VCaP (cell line): ENCODE measurements at regions not wholly inside any gene's neighbourhood (a gene's known extent, or its start where the extent isn't known, plus 50 kb on each side); places are given as distances from the start of the nearest gene placed in this dataset.

Source experiments
- H3K27ac ChIP-seq: fragments of 450-650 bp; 2 replicates; pipeline ENCODE4 v1.5.1; 2017
- TF ChIP-seq, protein P1 (sequence below): fragments of 450-650 bp; conservative IDR thresholded peaks from 2 replicates; pipeline ENCODE4 v1.5.1; 2017; ENCODE audit warnings: mild to moderate bottlenecking, moderate library complexity

DNA sequence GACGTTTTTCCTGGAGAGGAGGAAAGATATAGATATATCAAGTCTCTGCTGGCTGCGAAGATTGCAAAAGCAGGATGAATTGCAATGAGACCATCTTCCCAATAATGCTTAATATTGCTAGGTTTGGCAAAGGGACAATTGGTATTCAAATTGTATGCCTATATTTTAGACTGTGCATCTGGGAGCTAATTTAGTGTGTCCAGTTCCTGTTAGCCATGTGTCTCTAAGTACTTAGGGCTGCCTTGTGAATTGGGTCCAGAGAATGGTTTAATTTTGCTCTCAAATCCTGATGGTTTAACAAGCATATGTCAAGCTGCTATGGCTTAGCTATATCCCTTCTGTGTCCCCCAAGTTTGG lies 97.6 kb upstream of the ZNF366 start:
- no peak overlapping the region for H3K27ac ChIP-seq
- TF ChIP-seq, protein P1, sequence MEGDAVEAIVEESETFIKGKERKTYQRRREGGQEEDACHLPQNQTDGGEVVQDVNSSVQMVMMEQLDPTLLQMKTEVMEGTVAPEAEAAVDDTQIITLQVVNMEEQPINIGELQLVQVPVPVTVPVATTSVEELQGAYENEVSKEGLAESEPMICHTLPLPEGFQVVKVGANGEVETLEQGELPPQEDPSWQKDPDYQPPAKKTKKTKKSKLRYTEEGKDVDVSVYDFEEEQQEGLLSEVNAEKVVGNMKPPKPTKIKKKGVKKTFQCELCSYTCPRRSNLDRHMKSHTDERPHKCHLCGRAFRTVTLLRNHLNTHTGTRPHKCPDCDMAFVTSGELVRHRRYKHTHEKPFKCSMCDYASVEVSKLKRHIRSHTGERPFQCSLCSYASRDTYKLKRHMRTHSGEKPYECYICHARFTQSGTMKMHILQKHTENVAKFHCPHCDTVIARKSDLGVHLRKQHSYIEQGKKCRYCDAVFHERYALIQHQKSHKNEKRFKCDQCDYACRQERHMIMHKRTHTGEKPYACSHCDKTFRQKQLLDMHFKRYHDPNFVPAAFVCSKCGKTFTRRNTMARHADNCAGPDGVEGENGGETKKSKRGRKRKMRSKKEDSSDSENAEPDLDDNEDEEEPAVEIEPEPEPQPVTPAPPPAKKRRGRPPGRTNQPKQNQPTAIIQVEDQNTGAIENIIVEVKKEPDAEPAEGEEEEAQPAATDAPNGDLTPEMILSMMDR = no peak

DNA sequence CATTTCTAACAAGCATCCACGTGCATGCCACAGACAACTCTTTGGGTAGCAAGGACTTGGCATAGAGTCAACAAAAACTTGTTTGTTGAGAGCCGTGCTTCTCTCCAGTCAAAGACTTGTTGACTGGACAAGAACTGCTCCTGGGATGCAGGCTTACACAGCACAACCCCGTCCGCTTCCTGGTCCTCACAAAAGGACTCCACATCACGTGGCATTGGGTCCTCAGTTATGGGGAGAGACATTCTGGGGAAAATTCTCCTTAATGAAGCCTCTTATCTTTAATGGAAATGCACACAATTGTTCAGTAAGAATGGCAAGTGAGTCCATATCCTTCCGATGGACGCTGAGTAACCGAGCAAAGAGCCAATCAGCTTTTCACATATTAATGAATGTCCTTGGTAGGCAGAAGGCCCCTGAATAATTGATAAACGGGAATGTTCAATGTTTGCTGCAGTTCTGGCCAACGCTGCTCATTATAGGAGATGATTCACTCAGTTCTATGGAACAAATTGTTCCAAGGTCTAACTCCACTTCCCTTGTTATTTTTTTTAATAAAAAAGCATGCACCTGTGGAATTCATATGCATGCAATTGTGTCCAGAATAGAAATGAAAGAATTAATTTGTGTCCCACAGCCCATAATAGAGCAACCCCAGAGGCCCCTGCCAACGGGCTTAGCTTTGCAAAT lies 97.0 kb upstream of the ZNF366 start:
- TF ChIP-seq, protein P1 = no peak
- no peak overlapping the region for H3K27ac ChIP-seq

DNA sequence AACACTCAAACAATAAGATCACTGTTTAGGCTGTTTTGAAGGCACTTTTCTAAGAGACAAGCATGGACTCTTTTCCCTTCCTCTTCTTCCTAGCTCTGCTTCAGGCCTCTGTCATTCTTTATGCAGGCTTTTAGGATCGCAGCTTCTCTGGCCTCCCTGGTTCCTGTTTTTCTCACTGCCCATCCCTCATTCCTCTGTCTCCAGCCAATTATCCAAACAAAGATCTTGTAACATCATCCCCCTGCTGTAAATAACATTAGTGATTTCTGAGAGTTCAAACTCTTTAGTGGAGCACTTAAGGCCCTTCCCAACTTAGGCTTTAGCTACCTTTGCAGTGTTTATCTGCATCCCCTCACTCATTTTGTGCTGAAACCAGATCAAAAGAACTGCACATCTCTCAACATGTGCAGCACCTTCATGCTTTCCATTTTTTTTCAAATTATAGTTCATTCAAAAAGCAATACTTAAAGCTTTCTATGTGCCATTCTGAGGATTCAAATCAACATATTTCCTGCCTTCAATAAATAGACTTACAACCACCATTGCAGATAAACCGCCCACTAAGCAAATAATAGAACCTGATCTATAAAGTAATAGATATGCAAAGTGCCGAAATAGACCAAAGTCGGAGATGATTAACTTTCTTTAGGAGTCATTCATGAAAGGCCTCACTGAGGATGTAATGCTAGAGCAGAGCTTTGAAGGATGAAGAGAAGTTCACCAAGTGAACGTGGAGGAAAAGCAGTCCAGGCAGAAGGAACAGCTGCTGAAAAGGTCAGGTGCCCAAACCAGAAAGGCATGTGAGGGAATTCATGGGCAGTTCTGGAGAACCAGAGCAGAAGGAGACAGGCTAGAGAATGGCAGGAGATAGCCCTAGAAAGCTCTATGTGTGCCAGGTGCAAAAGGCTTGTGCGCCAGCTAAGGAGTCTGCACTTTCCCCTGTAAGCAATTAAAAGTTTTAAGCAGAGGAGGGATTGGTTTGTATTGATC lies 95.8 kb upstream of the ZNF366 start:
- H3K27ac ChIP-seq = no peak overlapping the region

DNA sequence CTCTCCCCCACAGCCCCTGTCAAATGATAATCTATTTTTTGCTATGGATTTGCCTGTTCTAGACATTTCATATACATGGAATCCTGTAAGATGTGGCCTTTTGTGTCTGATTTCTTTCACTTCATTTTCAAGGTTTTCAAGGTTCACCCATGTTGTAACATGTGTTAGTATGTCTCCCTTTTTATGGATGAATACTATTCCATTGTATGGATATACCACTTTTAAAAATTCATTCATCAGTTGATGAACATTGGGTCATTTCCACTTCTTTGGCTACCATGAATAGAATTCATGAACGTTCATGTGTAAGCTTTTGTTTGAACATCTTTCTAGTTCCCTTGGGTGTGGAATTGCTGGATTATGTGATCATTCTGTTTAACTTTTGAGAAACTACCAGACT lies 94.7 kb upstream of the ZNF366 start:
- no peak overlapping the region for H3K27ac ChIP-seq
- TF ChIP-seq, protein P1 = no peak

More for the DNA sequence above, 95.8 kb upstream of the ZNF366 start:
- TF ChIP-seq, protein P1 = no peak

DNA sequence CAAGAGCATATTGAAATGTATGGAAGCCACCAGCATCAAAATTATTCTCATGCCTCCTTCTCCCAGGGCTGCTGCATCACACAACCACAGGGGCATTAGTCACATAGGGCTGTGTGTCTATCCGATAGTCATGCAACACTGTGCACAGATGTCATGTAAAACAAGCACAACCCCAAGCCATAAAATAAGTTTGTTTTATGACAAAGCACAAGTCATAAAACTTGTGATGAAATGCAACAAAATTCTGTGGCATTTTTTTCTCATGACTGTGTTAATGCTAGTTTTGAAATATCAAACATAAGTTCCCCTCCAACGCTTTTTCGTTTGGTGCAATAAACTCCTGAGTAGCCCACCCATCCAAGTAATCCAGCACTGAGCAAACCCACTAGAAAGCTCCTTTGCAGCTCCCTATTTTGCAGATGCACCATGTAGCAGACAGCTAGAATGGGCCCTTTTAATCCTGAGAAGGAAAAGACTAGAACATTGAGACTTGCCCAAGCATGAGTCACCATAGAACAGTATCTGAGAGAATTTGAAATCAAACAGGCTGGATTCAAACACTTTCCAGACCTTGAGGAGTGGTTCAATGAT lies 93.3 kb upstream of the ZNF366 start:
- H3K27ac ChIP-seq = no peak overlapping the region
- TF ChIP-seq, protein P1 = no peak

DNA sequence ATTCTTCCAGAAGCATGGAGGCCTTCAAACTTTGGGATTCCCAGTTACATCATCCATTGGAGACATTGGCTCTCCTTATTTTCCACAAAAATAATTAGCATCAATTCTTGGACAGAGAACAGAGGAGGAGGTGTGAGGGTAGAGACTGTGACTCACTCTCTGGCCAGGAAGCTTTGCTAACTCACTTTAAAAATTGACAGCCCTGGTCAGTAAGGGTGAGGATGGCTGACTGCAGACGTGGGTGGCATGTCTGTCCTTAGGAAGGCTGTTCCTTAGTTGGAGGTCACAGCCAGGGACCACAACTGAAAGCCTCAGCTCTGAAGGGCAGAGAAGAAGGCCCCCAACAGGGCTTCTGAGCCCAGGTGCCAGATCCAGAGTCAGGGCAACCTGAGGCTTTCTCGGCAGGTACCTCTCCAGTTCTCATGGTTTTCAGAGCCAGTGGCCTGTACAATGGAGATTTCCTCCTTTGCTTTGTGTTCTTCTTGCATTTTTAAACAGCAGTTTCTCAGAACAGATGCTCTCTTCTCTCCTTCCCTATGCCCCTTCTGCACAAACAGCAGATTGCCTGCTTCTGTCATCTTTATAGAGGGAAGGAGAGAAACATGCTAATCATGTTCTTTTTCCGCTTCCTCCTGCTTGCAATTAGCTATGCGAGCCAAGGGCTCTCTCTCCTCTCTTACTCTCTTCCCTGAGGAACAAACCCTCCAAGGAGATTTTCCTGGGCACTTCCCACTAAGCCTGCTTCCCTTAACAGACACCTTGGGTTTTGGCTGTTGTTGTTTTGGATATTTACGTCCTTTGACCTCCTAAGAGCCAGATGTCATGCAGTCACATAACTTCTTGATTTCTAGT lies 92.5 kb upstream of the ZNF366 start:
- no peak overlapping the region for H3K27ac ChIP-seq
- TF ChIP-seq, protein P1 = no peak

DNA sequence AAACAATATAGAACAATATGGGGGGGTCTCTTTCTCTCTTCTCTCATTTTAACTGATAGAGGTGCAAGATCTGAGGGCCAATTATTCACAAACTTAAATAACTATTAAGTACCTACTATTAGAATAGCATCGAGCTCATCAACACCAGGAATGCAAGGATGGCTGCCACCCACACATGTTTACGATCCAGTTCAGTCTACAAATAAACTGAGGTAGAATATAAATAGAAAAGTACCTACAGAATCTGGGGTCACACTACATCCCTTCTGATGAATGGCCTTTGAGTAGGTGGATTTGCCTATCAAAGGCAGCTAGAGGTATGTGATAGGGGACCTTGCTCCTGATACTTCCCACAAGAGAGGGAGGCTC lies 91.8 kb upstream of the ZNF366 start:
- H3K27ac ChIP-seq = no peak overlapping the region
- TF ChIP-seq, protein P1 = no peak
